ENCODE measurements at regions not wholly inside any gene's neighbourhood (a gene's known extent, or its start where the extent isn't known, plus 50 kb on each side); places are given as distances from the start of the nearest gene placed in this dataset.
"Not testable (repeated sequence)": the region's sequence is repeated elsewhere in the genome, so short reads cannot be mapped to it uniquely, and the experiment has no call there.

DNA sequence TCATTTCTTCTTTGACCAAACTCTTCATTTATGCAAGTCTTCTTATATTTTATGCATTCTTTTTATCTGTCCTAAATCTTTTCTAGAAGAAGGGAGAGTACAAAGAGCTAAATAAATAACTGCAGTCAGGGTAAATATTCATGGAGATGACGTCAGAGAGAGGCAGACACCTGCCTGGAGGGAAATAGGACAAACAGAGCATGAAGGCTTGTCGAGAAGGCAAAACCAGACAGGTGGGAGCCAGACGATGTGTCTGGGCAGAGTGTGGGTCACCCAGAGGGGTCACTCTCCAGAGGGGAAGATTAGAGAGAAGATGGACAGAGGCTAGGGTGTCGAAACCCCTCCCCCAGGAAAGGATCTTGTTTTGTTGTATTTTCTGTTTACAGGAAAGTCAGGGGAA, 78.3 kb upstream of the RPL38 start:
- TF ChIP-seq, protein P1, sequence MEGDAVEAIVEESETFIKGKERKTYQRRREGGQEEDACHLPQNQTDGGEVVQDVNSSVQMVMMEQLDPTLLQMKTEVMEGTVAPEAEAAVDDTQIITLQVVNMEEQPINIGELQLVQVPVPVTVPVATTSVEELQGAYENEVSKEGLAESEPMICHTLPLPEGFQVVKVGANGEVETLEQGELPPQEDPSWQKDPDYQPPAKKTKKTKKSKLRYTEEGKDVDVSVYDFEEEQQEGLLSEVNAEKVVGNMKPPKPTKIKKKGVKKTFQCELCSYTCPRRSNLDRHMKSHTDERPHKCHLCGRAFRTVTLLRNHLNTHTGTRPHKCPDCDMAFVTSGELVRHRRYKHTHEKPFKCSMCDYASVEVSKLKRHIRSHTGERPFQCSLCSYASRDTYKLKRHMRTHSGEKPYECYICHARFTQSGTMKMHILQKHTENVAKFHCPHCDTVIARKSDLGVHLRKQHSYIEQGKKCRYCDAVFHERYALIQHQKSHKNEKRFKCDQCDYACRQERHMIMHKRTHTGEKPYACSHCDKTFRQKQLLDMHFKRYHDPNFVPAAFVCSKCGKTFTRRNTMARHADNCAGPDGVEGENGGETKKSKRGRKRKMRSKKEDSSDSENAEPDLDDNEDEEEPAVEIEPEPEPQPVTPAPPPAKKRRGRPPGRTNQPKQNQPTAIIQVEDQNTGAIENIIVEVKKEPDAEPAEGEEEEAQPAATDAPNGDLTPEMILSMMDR (IDR thresholded peaks at IDR 0.05; ENCODE audit: insufficient read depth, missing control alignments), result no peak
- FAIRE-seq, result no peak
- DNase-seq (ENCODE audit: insufficient read length, low spot score), result peak; percentile 8

DNA sequence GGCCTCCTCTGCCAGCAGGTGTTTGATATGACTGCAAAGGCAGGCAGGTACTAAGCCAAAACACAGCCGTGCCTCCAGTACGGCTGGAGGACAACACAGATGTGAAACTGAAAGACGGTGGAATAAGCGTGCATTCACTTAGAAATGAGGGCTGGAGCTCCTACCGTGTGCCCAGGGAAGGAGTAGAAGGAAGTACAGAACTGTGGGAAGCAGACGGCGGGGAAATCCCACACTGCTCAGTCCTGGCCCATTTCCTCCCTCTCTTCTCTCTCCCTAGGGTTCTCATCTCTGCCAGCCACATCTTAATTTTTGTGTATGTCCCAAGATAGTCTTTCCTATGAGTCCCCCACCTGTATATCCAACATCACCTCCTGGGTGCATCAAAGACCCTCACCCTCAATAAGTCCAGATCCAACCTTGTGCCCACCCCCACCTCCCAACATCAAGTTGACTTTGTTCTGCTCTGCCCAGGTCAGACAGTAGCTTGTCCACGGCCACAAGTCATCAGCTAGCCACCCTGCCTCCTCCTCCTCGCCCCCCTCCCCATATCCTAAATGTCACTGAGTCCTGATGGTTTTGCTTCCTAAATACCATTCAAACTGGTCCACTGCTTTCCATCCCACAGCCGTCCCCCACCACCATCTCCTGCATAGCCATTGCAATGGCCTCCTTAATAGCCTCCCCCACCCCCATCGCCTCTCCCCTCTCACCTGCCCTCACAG, 77.1 kb upstream of the RPL38 start:
- no peak for FAIRE-seq

DNA sequence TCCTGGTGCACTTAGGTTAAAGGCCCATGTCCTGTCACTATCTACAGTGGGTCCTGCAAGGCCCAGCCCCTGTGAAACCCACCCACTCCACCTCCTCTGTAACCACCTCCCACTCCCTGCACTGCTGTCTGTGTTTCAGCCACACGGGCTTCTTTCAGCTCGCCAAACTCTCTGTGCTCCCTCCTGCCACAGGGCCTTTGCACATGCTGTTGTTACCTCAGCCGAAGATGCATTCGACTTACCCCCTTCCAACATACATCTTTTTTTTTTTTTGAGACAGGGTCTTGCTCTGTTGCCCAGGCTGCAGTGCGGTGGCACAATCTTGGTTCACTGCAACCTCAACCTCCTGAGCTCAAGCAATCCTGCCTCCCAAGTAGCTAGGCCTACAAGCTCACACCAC, 76.5 kb upstream of the RPL38 start:
- FAIRE-seq (no peak), DNase-seq (ENCODE audit: insufficient read length, low spot score) (no peak)
- TF ChIP-seq, protein P1 (IDR thresholded peaks at IDR 0.05; ENCODE audit: insufficient read depth, missing control alignments), result no peak

More for the DNA sequence above, 77.1 kb upstream of the RPL38 start:
- TF ChIP-seq, protein P1 (IDR thresholded peaks at IDR 0.05; ENCODE audit: insufficient read depth, missing control alignments), result no peak
- DNase-seq (ENCODE audit: insufficient read length, low spot score), result no peak

DNA sequence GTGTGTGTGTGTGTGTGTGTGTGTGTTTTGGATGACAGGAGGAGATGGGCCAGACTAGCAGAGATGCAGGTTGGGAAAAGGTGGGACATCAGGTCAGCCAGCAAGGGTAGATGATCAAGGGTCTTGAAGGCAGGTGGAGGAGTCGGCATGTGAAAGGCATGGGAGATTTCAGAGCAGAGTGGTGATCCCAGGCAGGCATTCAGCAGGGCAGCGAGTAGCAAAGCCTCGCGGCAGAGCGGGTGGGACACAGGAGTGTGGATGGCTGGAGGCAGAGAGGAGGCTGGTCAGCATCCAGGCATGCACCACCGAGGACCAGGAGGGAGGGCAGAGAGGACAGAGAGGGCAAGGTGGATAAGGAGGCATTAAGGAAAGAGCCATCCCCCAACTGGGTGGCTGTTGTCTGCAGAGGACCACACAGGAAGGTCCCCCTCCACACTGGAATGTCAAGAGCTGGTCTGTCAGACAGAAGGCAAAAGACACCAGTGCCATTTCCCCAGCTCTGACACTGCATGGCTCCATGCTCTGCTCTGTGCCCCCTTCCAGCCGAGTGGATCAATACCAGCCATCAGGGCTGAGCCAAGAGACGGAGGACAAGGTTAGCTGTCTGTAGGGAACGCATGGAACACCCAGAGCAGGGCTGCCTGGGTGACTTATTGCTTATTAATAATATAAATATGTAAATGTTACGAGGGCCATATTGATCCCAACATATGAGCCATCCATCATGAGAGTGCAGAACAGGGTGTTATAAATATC, 74.8 kb upstream of the RPL38 start:
- DNase-seq (ENCODE audit: insufficient read length, low spot score) (peak; percentile 7), FAIRE-seq (no peak)
- TF ChIP-seq, protein P1 (IDR thresholded peaks at IDR 0.05; ENCODE audit: insufficient read depth, missing control alignments), result no peak

DNA sequence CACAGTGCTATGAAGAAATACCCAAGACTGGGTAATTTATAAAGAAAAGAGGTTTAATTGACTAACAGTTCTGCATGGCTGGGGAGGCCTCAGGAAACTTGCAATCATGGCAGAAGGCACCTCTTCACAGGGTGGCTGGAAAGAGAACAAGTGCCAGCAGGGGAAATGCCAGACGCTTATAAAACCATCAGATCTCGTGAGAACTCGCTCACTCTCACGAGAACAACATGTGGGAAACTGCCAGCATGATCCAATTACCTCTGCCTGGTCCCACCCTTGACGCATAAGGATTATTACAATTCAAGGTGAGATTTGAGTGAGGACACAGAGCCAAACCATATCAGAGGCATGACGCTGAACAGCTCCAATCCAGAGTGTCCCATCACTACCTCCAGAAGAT, 73.7 kb upstream of the RPL38 start:
- not testable (repeated sequence) for DNase-seq (ENCODE audit: insufficient read length, low spot score); FAIRE-seq

DNA sequence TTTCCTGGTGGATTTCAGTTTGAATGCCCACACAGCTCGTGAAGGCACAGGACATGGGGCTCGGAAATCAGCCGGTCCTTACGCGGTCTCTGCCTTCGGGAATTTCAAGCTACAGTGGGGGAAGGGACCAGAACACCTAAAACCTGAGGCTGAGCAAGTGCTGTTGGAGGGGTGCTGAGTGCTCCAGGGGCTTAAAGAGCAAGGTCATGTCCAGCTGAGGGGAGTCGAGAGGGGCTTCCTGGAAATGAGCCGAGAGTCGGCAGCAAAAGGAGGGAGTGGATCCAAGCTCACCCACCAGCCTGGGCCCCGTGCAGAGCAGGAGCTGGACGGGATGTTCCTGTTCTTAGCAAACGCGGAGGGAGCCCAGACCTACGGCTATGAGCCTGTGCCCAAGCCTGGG, 73.2 kb upstream of the RPL38 start:
- DNase-seq (ENCODE audit: insufficient read length, low spot score) (no peak), FAIRE-seq (no peak)
- TF ChIP-seq, protein P1 (IDR thresholded peaks at IDR 0.05; ENCODE audit: insufficient read depth, missing control alignments), result no peak

DNA sequence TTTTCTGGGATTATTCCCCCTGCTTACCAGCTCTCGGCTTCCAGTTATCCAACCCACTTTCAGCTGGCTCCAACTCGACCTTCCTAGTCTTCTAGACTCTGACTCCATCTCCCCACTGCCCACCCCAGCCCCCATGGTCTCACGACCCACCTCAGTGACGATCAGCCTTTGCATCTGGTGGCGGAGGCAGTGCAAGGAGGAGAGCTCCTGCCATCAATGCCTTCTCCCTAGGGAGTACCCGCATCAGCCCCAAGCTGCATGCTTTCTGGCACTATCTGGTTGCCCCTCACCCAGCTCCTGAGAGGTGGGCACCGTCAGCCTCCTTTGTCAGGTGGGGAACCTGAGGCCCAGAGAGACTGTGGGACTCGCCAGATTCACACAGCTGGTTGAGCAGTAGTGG, 72.6 kb upstream of the RPL38 start:
- FAIRE-seq (no peak), DNase-seq (ENCODE audit: insufficient read length, low spot score) (peak; percentile 5)
- TF ChIP-seq, protein P1 (IDR thresholded peaks at IDR 0.05; ENCODE audit: insufficient read depth, missing control alignments), result no peak
